GM21723 (cell line): ENCODE measurements at regions not wholly inside any gene's neighbourhood (a gene's known extent, or its start where the extent isn't known, plus 50 kb on each side); places are given as distances from the start of the nearest gene placed in this dataset.

Experiments used
- ATAC-seq: cut with Tn5 transposase; IDR thresholded peaks from one replicate; pipeline ENCODE4 v1.9.1; 2021; ENCODE audit warnings: mild to moderate bottlenecking, moderate library complexity; ENCODE audit not compliant: unreplicated experiment

DNA sequence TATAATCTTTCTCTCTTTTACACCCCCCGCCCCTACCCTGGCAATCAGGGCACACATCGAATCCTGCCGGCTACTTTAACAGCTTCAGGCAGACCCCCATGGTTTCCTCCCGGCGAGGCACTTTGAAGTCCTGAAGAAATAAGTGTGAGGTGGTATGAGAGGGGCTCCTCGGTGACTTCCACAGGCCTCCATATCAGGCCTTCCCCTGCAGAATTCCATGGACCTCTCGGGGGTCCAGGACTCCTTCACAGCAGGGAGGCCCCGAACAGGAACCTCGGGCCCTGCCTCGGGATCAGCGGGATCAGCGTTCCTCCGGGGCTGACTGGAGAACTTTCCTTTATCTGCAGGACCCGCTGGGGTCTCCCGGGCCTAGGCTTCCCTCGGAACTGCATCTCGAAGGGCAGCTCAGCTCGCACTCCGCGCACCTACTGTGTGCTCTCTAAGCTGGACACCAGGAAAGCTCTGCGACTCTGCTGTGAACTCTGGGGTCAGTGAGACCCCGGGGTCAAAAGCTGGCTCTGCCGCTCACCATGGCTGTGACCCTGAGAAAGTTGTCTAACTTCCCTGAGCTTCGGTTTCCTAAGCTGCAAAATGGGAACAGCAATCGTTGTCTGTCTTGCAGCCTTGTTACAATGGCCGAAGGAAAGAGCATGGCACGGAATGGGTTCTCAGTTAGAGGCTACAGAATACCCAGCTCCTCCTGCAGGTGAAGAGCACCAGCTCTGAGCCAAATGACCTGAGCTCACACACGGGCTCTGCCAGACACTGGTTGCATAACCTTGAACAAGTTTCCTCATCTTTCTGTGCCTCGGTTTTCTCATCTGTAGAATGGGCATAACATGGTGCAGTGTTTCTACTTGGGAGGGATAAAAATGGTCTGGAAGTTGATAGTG is 97.4 kb upstream of the ID2 start:
- ATAC-seq = no peak

DNA sequence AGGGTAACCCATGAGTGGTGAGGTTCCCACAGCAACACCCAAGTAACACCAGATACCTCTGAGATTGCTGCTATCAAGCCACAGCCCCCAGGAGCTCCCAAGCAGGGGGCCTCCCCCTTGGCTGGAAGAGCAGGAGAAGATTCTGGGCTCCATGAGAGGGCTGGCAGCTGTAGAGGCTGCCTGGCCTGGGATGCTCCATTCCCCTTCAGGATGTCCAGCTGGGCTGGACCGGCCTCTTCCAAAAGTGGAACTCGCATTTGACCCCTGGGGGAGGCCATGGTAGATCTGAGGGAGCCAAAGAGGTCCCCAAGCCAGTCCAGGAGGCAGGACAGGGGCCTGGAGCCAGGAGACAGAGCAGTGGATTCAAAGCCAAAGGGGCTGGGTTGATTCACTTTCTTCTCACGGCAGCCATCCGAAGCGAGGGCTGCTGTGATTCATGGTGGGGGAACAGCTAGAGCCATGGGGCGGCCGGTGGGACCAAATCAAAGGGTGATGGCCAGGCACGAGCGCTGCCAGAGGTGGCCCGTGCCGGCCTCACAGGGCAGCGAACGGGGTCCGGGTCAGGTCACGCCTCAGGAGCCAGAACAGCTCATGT is 95.3 kb upstream of the ID2 start:
- ATAC-seq = no peak

DNA sequence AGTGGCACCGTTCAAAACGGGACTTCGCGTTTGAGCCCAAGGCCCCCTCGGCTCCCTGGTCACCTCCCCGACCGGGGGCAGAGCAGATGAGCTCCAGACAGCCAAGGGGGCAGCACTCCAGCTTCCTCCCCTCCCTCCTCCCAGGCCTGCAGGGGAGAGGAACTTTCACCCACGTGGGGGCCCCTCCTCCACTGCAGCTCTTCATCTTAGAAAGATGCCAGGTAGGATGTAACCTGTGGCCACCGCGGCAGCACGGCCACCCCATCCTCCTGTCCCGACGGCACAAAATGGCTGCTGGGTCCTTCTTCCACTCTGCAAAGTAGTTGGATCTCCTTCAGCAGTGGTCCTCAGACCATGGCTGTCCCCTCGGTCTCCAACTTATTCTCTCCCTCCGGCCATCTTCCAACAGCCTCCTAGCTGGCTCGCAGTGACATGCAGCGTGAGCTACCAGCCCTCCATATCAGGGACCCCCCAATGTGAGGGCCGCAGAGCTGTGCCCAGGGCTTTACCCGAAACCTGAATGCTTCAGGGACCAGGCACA is 94.5 kb upstream of the ID2 start:
- ATAC-seq = no peak

DNA sequence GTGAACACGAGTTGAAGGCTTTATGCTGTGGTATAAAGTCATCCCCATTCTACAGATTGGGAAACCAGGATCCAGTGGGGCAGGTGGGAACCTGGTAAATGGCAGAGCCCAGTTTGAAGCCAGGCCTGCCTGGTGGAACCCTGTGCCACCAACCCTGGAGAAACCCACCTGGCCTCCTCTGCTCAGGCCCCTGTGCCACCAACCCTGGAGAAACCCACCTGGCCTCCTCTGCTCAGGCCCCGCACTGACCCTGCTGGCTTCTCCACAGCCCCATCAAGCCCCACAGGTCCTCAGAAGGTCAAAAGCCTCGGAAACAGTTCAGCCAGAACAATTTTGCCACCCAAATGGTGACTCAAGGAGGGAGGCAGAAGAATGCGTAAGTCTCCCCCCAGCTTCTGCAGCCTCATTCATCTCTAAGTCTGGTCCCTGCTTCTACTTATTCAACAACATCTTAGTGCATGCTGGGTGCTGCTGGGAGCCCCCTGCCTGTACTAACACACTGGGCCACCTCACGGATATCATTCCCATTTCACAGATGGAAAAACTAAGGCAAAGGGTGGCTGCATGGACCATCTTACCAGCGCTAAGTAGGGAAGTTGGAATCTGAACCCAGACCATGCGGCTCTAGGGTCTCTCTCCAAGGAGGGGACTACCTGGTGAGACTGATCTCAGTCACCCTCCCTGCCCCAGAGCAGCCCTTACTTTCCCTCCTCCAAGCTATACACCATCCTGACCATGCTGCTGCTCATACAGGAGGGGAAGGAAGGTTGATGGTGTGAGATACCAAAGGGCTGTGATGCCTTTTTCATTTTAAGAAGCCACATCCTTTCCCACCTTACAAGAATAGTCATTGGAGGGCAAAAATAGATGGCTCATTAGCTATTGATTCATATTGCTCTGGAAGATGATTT is 93.7 kb upstream of the ID2 start:
- no peak for ATAC-seq

DNA sequence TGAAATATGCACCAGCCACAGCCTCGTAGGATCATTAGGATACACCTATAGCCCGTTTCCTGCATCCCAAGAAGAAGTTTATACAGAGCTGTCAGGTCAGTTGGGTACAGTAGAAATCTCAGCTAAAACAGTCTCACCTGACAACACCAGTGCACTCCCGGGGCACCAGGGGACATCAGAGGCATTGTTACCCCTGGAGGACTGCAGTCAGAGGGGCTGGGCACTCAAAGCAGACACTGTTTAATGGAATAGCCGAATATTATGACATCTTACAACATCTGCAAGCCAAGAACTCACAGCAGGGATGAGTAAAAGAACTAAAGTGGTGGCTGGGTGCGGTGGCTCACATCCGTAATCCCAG is 93.0 kb upstream of the ID2 start:
- ATAC-seq = no peak

DNA sequence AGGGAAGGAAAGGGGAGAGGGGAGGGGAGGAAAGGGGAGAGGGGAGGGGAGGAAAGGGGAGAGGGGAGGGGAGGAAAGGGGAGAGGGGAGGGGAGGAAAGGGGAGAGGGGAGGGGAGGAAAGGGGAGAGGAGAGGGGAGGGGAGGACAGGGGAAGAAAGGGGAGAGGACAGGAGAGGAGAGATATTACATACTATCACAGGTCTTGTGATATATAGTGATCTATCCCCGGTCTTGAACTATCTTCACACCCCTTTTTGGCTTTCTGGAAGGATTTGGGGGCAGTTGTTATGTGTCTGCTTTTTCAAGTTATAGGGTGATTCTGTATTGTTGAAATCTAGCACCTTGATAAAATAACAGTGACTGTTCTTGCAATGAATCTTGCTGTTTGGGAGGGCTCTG is 92.1 kb upstream of the ID2 start:
- ATAC-seq = no peak

DNA sequence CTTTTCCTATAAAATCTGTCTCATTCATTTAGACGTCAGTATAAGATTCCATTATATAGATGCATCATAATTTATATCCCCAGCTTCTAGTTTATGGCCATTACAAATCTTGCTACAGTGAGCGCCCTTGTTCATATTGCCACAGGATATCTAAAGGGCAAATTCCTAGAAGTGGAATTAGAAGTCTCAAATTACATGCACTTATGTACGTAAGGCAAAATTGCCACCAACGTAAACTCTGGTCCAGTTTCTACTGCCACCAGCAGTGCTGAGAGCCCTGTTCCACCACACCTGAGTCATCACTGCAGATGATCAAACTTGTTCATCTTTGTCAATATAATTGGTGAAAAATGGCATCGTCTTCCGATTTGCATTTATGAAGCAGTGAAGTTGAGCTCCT is 90.9 kb upstream of the ID2 start:
- ATAC-seq = no peak

DNA sequence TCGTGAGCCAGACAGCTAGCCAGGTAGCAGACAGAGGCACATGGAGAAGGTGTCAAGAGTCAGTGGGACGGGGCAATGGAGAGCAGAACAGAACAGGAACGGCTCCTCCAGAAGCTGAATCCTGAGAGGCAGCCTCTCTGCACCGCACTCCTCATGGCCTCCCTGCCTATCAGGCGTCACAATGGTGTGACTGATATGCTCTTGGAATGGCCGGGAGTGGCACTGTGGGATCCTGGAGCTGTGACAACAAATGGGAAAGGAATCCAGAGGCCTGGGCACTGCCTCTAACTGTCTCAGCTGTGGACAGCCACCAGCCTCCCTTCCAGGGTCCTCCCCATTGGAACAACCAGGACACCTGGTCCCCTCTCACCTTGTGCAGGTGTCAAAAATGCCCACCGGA is 89.1 kb upstream of the ID2 start:
- no peak for ATAC-seq

DNA sequence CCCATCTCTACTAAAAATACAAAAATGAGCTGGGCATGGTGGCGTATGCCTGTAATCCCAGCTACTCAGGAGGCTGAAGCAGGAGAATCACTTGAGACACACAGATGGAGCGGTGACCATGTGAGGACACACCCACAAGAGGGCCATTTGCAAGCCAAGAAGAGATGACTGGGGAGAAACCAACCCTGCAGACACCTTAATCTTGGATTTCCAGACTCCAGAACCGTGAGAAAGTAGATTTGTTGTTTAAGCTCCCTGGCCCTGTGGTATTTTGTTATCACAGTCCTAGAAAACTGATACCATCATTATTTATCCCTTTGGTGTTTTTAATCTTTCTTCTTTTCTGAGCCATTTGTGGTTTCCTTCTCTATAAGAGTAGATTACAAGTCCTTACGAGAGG is 88.6 kb upstream of the ID2 start:
- no peak for ATAC-seq

DNA sequence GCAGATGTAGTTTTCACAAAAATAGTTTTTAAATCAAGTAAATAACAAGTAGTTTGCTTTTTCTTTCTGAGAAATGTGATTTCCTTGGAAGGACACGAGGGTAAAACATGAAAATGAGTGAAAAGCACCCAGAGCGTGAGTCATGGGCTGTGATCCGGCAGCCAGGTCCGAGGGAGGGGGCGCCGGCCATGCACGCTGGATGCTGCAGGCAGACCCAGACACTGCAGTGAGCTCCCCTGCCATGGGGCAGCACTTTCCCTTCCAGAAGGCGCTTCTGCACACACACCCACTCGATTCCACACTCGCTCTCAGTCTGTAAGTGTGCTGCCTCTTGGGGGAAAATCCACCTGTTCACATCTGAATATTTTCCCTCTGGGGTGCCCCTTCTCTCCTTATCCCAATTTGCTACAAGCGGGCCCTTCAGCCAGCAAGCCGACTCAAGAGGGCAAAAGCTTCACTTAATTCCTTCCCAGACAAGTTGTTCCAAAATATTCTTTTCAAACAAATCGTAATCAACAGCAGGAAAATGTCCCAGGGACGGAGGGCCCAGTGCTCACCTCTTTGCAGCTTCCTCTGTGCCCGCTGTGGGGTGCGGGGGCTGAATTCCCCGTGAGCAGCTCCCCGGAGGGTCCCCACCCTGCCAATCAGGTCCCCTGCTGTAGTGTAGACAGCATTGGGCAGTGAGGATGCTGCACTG is 87.0 kb upstream of the ID2 start:
- no peak for ATAC-seq

DNA sequence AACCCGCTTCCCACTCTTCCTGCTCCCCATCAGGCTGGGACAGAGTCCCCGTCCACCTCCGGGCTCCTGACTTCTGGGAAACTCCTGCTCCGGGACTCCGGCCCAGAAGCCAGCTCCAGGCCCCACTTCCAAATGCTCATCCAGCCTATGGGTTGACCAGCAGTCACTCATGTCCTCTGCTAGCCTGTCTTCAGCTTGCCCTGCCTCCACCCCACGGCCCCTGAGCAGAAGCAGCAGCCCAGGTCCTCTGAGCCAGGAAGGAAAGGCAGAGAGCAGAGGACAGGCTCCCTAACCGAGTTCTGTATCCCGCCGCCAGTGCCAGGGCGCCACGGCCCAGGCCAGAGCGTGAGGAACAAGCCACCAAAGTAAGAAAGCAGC is 86.4 kb upstream of the ID2 start:
- no peak for ATAC-seq

DNA sequence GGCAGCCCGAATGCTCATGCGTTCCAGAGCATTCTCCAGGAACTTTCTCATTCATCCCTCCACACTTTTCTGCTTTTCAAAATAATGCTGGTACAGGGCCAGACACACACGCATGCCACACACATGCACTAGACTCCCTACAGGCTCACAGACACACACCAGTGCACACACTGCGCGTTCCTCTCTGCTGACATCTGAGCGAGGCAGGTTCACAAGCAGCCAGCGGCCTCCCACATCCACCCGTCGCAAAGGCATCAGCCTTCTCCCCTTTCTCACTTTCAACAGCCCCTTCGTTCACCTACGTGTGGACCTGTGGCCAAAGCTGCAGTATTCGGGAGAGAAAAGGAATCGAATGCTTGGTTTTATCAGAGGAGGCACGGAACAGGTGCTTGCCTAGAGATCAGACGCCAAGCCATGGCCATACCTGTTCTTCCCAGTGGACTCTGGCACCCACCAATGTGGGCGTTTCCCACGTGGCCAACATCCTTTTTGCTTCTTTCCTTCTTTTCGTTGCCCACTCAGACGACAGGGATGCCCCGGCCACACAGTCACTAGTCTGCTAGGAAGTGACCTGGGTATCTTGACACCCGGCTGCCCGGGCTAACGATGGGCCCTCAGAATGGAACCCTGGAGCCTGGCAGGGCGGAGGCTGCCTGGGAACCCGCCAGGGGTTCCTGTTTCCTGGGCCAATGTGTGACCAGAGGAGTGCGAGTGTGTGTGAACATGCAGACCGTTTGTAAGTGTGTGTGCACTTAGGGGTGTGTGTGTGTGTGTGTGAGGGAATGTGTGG is 85.8 kb upstream of the ID2 start:
- ATAC-seq = no peak

DNA sequence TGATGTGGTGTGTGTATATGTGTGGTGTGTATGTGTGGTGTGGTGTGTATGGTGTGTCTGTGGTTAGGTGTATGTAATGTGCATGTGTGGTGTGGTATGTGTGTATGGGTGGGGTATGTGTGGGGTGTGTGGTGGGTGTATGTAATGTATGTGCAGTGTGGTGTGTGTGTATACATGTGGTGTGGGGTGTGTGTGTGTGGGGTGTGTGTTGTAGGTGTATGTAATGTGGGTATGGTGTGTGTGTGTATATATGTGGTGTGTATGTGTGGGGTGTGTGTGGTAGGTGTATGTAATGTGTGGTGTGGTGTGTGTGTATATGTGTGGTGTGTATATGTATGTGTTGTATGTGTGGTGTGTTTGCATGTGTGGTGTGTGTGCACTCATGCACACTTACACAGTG is 84.8 kb upstream of the ID2 start:
- no peak for ATAC-seq

DNA sequence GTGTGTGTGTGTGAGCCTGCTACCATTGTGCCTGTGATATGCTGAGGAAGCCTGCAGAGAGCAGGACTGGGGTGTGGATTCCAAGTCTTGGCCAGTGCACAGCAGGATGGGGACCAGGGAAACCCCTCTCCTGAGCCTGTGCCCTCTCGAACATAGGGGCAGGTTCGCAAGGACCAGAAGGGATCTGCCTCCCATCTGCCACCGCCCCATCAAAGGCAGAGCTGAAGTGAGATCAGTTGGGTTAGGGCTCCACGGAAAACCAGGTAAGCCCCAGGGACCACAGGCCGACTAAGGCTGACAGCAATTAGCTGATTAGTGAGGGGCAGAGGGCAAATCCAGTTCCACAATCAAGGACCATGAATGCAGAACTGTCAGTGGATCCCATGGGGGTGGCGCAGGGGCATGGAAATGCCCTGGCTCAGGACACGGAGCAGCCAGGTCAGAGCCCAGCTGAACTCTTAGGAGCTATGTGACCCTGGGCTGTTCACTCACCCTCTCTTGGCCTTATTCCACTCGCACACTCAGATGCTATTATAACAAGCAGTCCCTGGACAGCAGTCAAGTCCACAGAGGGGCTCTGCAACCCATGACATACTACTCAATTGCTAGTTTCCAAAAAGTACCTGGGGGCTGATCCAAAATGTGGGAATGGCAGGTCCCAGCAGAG is 84.2 kb upstream of the ID2 start:
- no peak for ATAC-seq

DNA sequence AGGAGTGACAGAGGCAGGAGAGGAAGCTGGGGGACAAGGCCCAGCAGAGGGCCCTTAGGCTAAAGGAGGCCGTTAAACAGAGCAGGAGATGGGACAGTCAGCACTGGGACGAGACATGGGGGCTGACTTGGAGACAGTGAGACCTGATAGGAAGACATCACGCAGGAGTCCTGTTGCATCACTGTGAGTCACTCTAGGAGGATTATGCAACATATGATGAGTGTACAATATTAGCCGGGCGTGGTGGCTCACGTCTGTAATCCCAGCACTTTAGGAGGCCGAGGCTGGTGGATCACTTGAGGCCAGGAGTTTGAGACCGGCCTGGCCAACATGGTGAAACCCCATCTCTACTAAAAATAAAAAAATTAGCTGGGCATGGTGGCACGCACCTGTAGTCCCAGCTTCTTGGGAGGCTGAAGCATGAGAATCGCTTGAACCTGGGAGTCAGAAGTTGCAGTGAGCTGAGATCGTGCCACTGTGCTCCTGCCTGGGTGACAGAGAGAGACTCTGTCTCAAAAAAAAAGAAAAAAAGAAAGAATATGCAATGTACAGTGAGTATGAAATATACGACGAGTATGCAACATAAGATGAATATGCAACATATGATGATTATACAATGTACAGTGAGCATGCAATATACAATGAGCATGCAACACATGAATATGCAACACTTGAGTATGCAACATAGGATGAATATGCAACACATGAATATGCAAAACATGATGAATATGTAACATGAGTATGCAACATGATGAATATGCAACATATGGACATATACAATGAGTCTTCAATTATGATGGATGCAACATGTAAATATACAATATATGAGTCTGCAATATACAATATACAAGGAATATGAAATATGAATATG is 83.3 kb upstream of the ID2 start:
- no peak for ATAC-seq

DNA sequence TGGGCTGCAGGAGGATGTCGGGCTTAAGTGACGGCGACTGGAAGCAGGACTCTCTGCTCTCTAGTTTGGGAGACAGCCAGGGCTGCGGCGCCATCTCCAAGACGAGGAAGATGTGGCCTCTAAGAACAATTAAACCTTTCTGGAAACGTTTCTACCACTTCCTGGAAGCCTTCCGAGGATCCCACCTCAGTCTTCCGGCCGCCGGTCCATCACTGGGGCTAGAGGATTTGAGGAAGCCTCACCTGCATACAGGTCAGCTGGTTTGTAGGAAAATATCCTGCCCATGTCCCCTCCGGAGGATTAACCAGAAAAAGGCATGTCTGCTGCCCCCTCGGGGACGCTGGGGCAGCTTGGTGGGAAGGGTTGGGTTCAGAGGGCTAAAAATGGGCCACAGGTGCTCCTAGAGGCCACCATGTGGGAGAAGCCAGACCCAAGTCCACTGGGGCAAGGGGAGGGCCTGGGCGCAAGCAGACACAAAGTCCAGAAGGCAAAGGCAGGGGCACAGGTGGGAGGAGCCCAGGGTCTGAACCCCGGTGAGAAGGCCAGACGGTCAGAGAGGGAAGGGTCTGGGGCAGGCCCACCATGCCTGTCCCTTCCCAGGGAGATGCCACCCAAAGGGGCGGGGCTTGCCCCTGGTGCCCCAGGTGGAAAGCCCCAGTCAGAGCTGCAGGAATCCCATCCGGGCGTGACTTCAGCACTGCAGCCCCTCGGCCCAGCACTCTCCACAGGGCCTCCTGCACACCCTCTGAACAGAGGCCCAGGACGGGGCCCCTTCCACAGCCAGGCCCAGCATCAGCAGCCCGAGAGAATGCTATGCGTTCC is 82.2 kb upstream of the ID2 start:
- no peak for ATAC-seq

DNA sequence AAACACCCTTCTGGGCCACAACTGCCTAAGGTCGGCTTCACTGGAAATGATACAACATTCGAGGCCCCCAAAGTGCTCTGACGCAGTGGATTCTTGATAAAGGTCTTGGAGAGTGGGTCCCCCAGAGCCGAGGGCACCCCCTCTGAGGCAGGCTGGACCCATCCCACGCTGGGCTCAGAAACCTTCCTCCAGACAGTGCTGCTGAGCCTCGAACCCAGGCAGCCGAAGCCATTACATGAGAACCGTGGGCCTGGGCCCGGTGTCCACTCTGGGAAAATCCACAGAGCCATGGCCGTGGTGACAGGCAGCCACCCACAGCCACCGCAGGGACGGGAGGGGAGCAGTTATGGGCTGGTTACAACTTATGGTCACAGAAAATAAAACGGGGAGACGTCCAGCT is 81.4 kb upstream of the ID2 start:
- no peak for ATAC-seq

DNA sequence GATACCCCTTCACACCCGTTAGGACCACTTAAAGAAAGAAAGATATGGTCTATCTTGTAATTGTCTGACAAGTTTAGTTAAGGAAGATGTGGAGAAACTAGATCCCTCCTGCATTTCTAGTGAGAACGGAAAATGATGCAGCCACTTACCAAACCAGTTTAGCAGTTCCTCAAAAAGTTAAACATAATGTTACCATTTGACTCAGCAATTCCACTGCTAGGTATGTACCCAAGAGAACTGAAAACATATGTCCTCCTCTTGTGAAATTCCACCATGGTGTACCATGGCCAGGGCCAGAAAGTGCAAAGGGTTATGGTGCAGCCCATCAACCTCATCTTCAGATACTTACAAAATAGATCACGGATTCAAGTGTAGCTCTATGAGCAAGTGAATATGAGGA is 79.0 kb upstream of the ID2 start:
- no peak for ATAC-seq
